ENCODE measurements at regions not wholly inside any gene's neighbourhood (a gene's known extent, or its start where the extent isn't known, plus 50 kb on each side); places are given as distances from the start of the nearest gene placed in this dataset.

- H3K4me2 ChIP-seq (ENCODE audit: insufficient read depth, low read length), result no peak overlapping the region
- no peaks in the 10 kb centered on the region for H3K36me3 ChIP-seq (ENCODE audit: insufficient read depth, low read length)
- DNase-seq (ENCODE audit: insufficient read length, low spot score, missing footprints), result no peak
- H3K4me3 ChIP-seq (ENCODE audit: insufficient read depth, low read length), result no peak overlapping the region
- H3K27me3 ChIP-seq (ENCODE audit: insufficient read depth, low read length), result no peaks in the 10 kb centered on the region
- no peak overlapping the region for H2AFZ ChIP-seq (ENCODE audit: low read length)
- H3K9me3 ChIP-seq (ENCODE audit: low read depth, low read length), result no peaks in the 10 kb centered on the region
- H3K4me1 ChIP-seq (ENCODE audit: insufficient read depth, low read length), result no peaks in the 10 kb centered on the region
- H3K79me2 ChIP-seq (ENCODE audit: insufficient read depth, low read length), result no peaks in the 10 kb centered on the region
- H3K27ac ChIP-seq (ENCODE audit: low read depth, low read length), result no peak overlapping the region
- no peaks in the 10 kb centered on the region for H4K20me1 ChIP-seq (ENCODE audit: insufficient read depth, low read length)
- TF ChIP-seq CTCF (IDR thresholded peaks at IDR 0.05; ENCODE audit: extremely low read depth, low read depth, low read length), result no peak
Observed at GRCh38 chr1:219731771-219732170, 118.9 kb upstream of the ZC3H11B start.

GRCh38 chr1:219726480-219727272 lies 113.8 kb upstream of the ZC3H11B start:
- no peak overlapping the region for H3K4me2 ChIP-seq (ENCODE audit: insufficient read depth, low read length)
- no peak overlapping the region for H3K27ac ChIP-seq (ENCODE audit: low read depth, low read length)
- H3K36me3 ChIP-seq (ENCODE audit: insufficient read depth, low read length), result no peaks in the 10 kb centered on the region
- H3K27me3 ChIP-seq (ENCODE audit: insufficient read depth, low read length), result no peaks in the 10 kb centered on the region
- H4K20me1 ChIP-seq (ENCODE audit: insufficient read depth, low read length), result no peaks in the 10 kb centered on the region
- no peaks in the 10 kb centered on the region for H3K79me2 ChIP-seq (ENCODE audit: insufficient read depth, low read length)
- no peaks in the 10 kb centered on the region for H3K4me1 ChIP-seq (ENCODE audit: insufficient read depth, low read length)
- H3K9me3 ChIP-seq (ENCODE audit: low read depth, low read length), result peaks cover 2% of the 10 kb centered on the region
- TF ChIP-seq CTCF (IDR thresholded peaks at IDR 0.05; ENCODE audit: extremely low read depth, low read depth, low read length), result no peak
- no peak overlapping the region for H2AFZ ChIP-seq (ENCODE audit: low read length)
- DNase-seq (ENCODE audit: insufficient read length, low spot score, missing footprints), result no peak
- no peak overlapping the region for H3K4me3 ChIP-seq (ENCODE audit: insufficient read depth, low read length)

GRCh38 chr1:219724440-219724839 lies 111.5 kb upstream of the ZC3H11B start:
- Histone ChIP-seq H3K27ac (ENCODE audit: low read depth, low read length) (no peak overlapping the region), H2AFZ (ENCODE audit: low read length) (no peak overlapping the region), H3K9me3 (ENCODE audit: low read depth, low read length) (peaks cover 2% of the 10 kb centered on the region), H3K27me3 (ENCODE audit: insufficient read depth, low read length) (no peaks in the 10 kb centered on the region), H3K4me1 (ENCODE audit: insufficient read depth, low read length) (no peaks in the 10 kb centered on the region), H4K20me1 (ENCODE audit: insufficient read depth, low read length) (no peaks in the 10 kb centered on the region), H3K79me2 (ENCODE audit: insufficient read depth, low read length) (no peaks in the 10 kb centered on the region), H3K4me2 (ENCODE audit: insufficient read depth, low read length) (no peak overlapping the region), H3K4me3 (ENCODE audit: insufficient read depth, low read length) (no peak overlapping the region), H3K36me3 (ENCODE audit: insufficient read depth, low read length) (no peaks in the 10 kb centered on the region)
- TF ChIP-seq CTCF (IDR thresholded peaks at IDR 0.05; ENCODE audit: extremely low read depth, low read depth, low read length), result no peak
- DNase-seq (ENCODE audit: insufficient read length, low spot score, missing footprints), result no peak

- no peak for TF ChIP-seq CTCF (IDR thresholded peaks at IDR 0.05; ENCODE audit: extremely low read depth, low read depth, low read length)
- H3K4me3 ChIP-seq (ENCODE audit: insufficient read depth, low read length), result no peak overlapping the region
- no peaks in the 10 kb centered on the region for H3K79me2 ChIP-seq (ENCODE audit: insufficient read depth, low read length)
- H3K27me3 ChIP-seq (ENCODE audit: insufficient read depth, low read length), result no peaks in the 10 kb centered on the region
- no peaks in the 10 kb centered on the region for H3K36me3 ChIP-seq (ENCODE audit: insufficient read depth, low read length)
- no peaks in the 10 kb centered on the region for H3K4me1 ChIP-seq (ENCODE audit: insufficient read depth, low read length)
- DNase-seq (ENCODE audit: insufficient read length, low spot score, missing footprints), result no peak
- no peak overlapping the region for H2AFZ ChIP-seq (ENCODE audit: low read length)
- no peak overlapping the region for H3K27ac ChIP-seq (ENCODE audit: low read depth, low read length)
- H3K9me3 ChIP-seq (ENCODE audit: low read depth, low read length), result no peaks in the 10 kb centered on the region
- H3K4me2 ChIP-seq (ENCODE audit: insufficient read depth, low read length), result no peak overlapping the region
- no peaks in the 10 kb centered on the region for H4K20me1 ChIP-seq (ENCODE audit: insufficient read depth, low read length)
Observed at GRCh38 chr1:219717536-219717935, 104.6 kb upstream of the ZC3H11B start.

All from osteoblast (primary cell).